Tongue (tissue), 1 donor: ENCODE measurements at regions not wholly inside any gene's neighbourhood (a gene's known extent, or its start where the extent isn't known, plus 50 kb on each side); places are given as distances from the start of the nearest gene placed in this dataset.
"Not testable (repeated sequence)": the region's sequence is repeated elsewhere in the genome, so short reads cannot be mapped to it uniquely, and the experiment has no call there.

Experiments used
- DNase-seq: peaks from one replicate; pipeline ENCODE4 v3.0.0-alpha.2; 2015

DNA sequence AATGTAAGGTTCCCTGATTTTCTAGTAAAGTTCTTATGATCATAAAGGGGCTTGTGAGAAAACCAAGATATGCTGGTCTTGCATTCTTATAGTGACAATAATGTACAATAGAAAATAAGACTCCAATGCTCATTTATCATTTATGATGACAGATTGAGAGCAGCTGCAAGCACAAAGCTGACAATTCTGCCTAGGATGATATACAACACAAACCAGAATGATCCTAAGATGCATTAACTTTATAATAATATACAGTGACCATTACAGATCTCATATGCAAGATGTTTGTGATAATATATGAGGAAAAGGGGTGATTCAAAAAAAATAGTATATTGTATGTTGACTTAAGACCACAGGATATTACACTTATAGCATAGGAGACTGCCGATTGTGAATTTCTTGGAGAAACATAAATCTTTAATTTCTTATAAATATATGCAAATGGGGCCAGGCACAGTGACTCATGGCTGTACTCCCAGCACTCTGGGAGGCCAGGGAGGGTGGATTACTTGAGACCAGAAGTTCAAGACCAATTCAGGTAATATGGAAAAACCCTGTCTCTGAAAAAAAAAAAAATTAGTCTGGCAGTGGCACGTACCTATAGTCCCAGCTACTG, 387.0 kb downstream of the ZBBX start:
- peak; percentile 20 for DNase-seq

DNA sequence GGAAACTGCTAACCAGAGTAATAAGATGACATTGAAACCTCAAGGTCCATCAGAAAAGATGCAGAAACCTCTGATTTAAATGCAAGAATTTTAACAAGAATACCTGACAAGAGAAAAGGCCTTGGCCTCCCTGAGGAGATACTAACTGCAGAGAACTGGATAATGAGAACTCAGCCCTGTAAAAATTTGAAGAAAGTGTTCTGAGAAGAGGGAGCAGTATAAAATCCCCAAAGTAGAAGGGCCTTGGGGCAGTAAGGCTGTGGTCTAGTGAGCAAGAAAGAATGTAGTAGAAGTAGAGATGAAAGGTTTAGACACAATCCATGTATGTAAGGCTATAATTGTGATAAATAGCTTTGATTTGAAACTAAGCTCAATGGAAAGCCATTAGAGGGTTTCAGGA, 394.1 kb downstream of the ZBBX start:
- DNase-seq: no peak

DNA sequence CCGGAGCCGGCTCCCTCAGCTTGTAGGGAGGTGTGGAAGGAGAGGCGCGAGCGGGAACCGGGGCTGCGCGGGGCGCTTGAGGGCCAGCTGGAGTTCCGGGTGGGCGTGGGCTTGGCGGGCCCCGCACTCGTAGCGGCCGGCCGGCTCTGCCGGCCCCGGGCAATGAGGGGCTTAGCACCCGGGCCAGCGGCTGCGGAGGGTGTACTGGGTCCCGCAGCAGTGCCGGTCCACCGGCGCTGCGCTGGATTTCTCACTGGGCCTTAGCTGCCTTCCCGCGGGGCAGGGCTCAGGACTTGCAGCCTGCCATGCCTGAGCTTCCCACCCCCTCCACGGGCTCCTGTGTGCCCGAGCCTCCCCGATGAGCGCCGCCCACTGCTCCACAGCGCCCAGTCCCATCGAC, 404.3 kb downstream of the ZBBX start:
- DNase-seq: not testable (repeated sequence)

DNA sequence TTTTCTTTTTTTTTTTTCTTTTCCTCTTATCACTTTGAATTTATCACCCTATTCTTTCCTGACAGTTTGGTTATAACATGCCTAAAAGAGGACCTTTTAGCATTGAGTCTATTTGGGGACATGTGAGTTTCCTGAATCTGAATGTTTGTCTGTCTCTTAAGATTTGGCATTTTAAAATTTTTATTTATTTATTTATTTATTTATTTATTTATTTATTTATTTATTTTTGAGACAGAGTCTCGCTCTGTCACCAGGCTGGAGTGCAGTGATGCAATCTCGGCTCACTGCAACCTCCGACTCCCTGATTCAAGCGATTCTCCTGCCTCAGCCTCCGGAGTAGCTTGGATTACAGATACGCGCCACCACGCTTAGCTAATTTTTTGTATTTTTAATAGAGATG, 412.4 kb downstream of the ZBBX start:
- not testable (repeated sequence) for DNase-seq

DNA sequence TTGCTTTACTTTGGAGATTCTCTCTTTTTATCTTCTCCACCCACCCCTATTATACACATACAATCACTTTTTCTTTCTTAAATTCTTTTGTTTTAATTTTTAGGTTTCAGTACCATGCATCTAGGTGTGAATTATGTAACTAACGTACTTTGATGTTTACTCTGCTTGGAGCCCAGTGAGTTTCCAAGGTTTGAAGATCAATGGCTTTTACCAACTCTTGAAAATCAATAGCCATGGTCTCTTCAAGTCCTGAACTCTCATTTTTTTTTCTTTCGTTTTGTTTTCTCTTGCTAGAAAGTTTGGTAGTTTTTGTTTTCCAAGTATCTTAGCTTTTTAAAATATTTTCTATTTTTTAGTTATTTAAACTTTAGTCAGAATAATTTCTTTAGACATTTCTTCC, 417.2 kb downstream of the ZBBX start:
- no peak for DNase-seq

DNA sequence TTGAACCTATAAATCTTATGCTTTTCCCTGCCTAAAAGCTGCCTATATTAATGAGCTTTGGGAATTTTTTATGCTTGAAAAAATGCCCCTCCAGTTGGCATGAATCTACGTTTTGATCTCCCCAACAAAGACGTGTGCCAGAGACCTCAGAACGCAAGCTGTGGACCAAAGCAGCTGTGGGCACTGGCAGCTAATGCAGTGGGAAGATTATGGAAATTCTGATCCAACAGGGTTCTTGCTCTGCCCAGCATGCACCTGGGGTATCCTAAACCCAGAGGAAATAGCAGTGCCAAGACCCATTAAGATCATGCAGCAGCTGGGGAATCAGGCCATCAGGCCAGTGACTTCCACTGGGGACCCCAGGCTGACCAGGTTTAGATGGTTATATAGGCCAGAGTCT, 423.0 kb downstream of the ZBBX start:
- DNase-seq: peak; percentile 60

DNA sequence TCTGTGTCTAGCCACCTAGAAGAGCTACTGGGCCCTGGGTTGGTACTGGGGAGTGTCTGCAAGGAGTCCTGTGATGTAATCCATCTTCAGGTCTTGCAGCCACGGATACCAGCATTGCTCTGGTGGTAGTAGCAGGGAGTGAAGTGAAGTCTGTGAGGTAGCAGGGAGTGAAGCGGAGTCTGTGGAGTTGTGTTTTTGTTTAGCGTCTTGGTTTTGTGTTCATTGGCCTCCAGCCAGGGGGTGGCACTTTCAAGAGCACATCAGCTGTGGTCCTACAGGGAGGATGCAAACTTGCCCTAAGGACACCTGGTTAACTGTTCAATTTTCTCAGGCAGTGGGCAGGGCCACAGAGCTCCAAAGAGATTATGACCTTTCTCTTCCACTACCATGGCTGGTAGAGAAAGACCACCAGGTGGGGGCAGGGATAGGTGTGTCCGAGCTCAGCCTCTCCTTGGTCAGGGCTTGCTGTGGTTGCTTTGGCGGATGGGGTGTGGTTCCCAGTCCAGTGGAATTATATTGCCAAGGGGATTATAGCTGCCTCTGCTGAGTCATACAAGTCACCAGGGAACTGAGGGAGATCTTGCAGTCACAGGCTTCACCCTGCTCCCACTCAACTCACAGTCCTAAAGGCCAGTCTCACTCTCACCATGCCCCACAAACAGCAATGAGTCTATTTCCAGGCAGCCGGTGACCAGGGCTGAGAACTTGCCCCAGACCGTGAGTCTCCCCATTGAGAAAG, 424.7 kb downstream of the ZBBX start:
- DNase-seq: no peak

DNA sequence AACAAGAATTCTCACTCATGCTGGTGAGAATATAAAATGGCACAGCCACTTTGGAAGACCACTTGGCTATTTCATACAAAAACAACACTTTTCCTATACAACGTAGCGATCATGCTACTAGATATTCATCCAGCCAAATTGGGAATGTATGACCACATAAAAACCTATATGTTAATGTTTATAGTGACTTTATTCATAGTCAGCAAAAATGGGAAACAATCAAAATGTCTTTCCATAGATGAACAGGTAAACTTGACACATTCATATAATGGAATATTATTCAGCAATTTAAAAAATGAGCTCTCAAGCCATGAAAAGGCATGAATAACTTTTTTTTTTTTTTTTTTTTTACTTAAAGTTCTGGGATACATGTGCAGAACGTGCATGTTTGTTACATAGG, 445.2 kb downstream of the ZBBX start:
- DNase-seq: no peak

DNA sequence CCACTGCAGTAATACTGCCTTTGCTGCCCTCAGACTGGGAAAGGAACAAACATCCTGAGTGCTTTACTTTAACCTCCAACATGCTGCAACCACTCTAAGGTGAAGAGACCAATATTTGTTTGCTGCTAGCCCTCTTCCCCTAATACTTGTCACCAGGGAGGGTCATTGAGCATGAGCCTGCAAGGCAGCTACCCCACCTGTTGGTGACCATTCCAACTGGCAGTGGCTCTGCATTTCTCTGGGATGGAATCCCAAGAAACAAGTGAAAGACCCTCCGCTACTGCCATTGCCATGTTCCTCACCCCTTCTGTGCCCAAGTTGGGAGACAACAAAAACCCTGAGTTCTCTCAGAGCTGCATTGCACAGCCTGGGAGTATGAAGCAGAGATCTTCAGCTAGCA, 462.7 kb downstream of the ZBBX start:
- DNase-seq: no peak

DNA sequence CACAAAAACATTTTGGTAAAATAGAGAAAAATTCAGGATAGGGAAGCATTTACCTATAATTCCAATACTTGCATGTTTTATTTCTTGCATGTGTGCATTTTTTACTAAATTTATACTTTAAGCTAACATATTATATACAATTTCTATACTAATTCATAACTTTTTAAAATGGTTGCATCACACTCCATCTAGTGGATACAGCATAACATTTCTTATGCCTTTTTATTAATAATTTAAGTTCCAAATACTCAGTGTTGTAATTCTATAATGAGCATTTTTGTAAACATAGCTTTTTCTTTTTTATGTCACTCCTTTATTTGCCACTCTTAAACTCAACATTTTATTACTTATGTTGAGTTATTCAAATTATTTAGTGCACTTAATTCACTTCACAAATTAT, 477.7 kb downstream of the ZBBX start:
- no peak for DNase-seq

DNA sequence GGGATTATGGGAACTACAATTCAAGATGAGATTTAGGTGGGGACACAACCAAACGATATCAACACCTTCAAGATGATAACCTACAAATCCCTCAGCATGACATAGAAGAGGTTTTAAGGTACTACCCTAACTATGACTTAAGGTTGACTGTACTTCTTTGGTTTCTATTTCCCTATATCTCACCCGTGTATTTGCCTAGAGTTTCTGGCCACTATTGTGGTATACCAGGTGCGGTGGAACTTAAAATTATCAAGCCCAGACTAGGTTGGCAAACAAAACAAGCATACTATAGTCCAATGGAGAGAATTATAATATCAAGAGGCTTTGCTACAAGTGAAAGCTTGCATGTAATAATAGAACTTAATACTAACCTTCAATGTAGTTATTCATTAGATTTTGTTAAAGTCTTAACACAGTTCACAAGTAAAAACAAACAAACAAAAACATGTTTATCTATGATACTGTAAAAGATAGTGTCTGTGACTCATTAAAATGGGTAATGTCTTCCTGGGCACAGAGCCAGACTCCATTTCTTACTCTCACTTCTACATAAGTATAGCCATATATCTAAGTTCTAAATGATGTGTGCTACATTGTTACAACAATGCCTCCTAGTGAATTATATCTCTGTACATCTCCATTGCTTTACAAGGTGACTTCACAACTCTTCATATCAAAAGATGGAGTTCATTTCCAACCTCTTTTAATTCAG, 479.1 kb downstream of the ZBBX start:
- DNase-seq: no peak

DNA sequence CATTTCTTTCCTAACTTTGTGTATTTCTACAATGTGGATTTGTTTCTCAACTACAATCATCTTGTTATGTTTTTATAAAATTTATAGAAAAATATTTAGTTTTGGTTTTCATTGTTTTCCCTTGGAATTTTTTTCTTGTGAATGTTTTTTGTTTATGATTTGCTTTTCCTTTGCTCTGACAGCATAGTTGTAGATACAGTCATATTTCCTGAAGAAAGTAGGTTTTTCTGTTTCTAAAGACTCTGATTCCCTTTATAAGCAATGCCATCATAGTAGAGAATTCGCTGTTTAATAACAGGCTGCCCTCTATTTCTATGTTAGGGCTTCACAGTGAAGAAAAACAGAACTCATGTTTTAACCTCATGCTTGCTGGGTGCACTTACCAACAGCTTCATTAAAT, 482.3 kb downstream of the ZBBX start:
- DNase-seq: no peak

DNA sequence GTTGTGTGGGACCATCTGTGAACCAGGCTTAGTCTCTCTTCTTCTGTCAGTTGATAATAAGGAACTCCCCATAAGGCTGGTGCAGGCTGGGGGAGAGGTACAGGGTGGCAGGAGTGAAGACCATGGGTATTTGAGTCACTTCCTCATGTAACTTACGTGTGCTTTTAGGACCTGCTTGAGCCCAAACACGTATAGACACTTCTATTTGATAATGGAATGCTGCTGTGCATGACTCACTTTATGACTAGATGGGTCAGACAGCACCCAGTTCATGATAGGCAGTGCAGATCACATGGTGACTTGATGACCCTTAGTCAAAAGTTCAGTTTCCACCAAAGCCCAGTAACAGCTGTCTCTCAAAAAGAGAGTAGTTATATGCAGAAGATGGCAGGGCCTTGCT, 490.9 kb downstream of the ZBBX start:
- no peak for DNase-seq

DNA sequence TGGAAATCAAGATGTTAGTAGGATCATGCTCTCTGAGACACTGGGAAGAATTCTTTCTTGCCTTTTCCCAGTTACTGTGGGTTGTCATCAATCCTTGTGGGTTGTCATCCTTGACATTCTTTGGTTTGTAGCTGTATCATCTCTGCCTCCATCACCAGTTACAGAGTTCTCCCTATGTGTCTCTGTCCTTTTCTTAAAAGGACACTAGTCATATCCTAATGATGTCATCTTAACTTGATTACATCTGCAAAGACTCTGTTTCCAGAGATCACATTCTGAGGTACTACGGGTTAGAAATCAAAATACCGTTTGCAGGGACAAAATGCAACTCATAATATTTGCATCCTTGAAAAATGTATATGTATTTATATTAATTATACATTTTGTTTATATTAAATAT, 500.4 kb downstream of the ZBBX start:
- DNase-seq: no peak

DNA sequence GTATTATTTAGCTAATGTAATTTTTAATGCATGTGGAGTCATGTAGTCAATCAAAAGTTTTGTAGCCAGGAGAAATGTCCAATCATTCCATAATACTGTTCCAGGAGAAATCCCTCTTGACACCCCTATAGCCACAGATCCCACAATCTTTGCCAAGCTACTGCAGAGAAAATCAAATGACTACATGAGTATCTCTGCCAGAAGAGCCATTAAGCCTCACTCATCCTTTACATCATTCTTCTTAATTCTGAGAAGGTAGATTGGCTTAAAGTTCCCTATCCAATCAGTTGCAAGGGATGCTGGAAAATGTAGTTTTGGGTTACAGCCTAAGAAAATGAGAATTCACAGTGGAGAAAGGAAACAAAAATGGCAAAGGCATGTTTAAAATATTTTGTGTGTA, 502.1 kb downstream of the ZBBX start:
- peak; percentile 17 for DNase-seq

DNA sequence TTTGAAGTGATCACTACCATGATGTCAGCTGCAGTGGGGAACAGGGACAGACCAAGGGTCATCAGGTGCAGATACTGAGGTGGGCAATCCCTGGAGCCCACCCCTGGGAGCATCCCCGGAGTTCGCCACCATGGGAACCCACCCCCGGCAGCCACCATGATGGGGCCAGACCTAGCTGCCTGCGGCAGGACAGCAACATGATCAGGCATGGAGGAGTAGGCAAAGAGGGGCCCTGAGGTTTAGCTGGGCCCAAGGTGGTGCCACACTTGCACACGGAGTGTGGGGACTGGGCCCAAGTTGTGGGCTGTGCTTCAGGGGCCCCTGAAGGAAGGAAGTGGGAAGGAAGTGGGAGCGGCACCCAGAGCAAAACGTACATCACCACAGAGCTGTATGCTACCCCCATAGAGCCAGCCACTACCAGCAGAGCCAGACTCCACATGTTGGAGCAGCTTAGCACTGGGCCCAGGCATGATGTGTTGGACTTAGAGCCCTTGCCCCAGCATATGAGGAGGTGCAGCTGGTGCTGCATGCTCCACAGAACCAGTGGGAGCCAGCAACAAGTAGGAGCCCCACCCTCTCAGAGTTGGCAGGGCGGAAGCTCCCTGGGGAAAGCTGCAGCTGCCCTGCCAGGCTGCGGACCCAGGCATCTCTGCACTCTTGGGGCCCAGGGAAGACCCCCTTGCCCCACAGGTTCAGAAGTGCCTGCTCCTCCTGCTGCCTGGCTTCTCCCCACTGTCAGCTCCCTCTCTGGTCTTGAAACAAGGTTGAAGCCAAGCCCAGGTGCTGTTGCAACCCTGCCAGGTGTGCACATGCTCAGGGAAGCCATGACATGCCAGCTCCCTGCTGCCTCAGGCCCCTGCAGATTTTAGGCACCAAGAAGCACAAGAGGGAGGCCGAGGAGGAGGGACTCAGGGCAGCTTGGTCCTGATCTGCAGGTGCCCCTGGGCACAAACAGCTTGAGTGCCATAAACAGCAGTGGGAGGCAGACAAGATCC, 515.3 kb downstream of the ZBBX start:
- no peak for DNase-seq

DNA sequence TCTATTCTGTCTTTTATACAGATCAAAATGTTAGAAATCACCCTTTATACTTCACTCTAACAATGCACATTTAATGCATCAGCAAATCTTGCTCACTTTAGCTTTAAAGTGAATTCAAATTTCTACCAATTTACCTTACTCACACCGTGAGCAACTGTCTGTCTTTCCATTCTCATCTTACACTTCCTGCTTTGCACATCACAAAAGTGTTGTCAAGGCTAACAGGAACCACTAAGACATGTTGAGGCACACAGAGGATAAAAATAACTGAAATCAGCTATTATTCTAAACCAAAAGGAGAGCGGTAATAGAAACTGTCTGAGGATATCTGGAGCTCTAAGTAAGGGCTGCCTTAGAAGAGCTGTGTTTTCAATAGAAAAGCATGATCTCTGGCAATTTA, 519.9 kb downstream of the ZBBX start:
- DNase-seq: no peak

DNA sequence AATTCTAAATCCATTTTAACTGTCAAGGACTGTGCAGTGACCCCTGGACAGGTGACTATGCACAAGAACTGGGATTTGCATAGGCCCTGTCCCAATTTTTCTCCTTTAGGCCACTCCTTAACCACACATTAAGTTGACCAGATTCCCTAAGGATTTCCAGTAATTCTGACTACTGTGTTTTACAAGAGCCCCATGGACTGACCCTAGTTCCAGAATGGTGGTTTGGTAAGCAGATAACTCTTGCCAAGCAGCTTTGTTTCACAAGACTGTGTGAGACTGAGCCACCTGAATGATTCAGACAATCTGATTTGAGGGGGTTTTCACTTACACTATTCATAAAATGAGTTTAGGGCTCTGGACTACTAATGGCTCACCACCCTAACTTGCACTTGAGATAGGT, 535.8 kb downstream of the ZBBX start:
- DNase-seq: no peak

DNA sequence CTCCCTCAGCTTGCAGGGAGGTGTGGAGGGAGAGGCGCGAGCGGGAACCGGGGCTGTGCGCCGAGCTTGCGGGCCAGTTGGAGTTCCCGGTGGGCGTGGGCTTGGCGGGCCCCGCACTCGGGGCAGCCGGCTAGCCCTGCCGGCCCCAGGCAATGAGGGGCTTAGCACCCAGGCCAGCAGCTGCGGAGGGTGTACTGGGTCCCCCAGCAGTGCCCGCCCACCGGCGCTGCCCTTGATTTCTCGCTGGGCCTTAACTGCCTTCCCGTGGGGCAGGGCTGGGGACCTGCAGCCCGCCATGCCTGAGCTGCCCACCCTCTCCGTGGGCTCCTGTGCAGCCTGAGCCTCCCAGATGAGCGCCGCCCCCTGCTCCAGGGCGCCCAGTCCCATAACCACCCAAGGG, 537.3 kb downstream of the ZBBX start:
- not testable (repeated sequence) for DNase-seq

DNA sequence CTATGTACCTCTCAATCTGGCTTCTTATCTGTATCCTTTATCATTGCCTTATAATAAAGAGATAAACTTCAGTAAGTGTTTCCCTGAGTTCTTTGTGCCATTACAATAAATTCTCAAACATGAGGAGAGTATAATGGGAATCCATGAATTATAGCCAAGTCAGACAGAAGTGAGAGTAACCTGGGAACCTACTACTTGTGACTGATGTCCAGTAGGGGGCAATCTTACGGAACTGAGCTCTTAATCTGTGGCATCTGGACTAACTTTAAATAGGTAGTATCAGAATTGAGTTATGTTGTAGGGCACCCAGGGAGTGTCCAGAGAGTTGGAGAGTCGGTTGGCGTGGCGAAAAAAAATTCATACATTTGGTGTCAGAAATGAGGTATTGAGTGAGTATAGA, 542.6 kb downstream of the ZBBX start:
- peak; percentile 3 for DNase-seq

DNA sequence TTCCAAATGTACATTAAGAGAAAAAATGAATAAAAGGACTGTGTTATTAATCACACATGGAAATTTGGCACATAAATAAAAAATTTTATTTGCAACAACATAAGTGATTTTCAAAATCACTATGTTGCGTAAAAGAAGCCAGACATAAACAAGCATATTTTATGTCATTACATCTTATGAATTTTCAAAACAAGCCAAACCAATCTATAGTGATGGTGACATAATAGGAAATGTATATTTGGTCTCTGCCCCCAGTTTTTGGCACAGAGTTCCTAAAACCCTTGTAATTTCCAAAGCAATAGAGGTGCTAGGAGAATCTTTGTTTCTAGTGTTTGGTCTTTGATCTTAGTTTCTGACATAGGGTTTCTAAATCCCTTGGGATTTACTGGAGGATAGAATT, 543.3 kb downstream of the ZBBX start:
- no peak for DNase-seq

DNA sequence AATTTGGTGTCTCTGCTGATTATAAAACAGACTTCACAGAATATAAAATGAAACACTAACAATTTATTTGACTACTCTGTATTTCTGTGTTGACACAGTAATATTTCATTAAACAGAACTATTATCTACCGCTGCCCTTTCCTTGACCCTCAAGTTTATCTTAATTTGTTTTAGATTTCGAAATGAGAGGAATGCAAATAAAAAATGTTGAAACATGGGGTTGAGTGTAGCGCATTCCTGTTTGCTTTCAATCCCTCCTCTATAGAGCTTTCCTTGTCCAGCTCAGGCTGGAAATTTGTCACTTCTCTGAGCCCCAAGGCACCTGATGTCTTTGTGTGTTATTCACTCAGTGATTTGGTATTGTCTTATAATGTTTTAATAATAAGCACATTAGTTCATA, 550.2 kb downstream of the ZBBX start:
- DNase-seq: no peak

DNA sequence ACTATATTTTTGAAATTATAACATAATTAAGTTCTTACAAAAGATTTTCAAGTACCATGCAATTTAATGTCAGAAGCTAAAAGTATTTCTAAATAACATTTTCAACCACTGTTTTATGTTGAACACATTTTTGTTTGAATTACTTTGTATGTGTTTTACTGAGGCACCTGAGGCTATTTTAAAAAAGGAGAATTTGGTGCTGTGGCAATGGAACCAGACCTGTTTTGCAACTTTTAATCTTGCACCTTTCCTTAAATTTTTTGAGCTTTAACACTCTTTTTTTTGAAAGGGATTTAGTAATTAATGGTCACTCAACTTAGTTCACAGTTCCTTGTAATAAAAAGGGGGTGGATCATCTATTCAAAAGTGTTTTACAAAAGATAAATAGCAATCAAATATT, 561.6 kb downstream of the ZBBX start:
- DNase-seq: no peak
